Spleen (tissue), 11 donors: ENCODE measurements at regions not wholly inside any gene's neighbourhood (a gene's known extent, or its start where the extent isn't known, plus 50 kb on each side); places are given as distances from the start of the nearest gene placed in this dataset.

Experiments
- DNase-seq: peaks from one replicate; pipeline ENCODE4 v3.0.0-alpha.2; 2020
- H3K27ac ChIP-seq, 8 donors: fragments of 200-600 bp; sonication (generic) in 7 of 8; 1 replicate in 4 of 8; 2 replicates in 4 of 8; pipeline versions ENCODE4 v1.5.0 to v1.8.0; 2016 to 2021; ENCODE audit warnings: inconsistent platforms in 4 of 8, mild to moderate bottlenecking in 4 of 8, moderate library complexity in 1 of 8
- H3K27me3 ChIP-seq, 7 donors: fragments of 200-600 bp; sonication (generic) in 6 of 7; replicated peaks in 1 of 7; 1 replicate in 4 of 7; 2 replicates in 3 of 7; pipeline versions ENCODE4 v1.5.0 to v1.8.0; 2016 to 2021; ENCODE audit warnings: inconsistent platforms in 3 of 7, mild to moderate bottlenecking in 1 of 7
- H3K36me3 ChIP-seq, 6 donors: fragments of 200-600 bp; sonication (generic) in 5 of 6; 1 replicate in 4 of 6; 2 replicates in 2 of 6; pipeline versions ENCODE4 v1.5.0 to v1.8.0; 2016 to 2021; ENCODE audit warnings: inconsistent platforms in 2 of 6
- H3K4me1 ChIP-seq, 6 donors: fragments of 200-600 bp; sonication (generic) in 5 of 6; 1 replicate in 3 of 6; 2 replicates in 3 of 6; pipeline versions ENCODE4 v1.5.0 to v1.8.0; 2016 to 2021; ENCODE audit warnings: inconsistent platforms in 3 of 6
- H3K4me3 ChIP-seq, 8 donors: fragments of 200-600 bp; sonication (generic) in 7 of 8; 1 replicate in 4 of 8; 2 replicates in 4 of 8; pipeline versions ENCODE4 v1.5.0 to v1.8.0; 2016 to 2021; ENCODE audit warnings: inconsistent platforms in 4 of 8, mild to moderate bottlenecking in 4 of 8, moderate library complexity in 2 of 8
- H3K9me3 ChIP-seq, 8 donors: fragments of 200-600 bp; sonication (generic) in 7 of 8; 1 replicate in 4 of 8; 2 replicates in 4 of 8; pipeline versions ENCODE4 v1.5.0 to v1.8.0; 2016 to 2021; ENCODE audit warnings: inconsistent platforms in 4 of 8
- CTCF ChIP-seq, 11 experiments: fragments of 200-600 bp in 7 of 11; fragments of 450-650 bp in 4 of 11; sonication (generic) in 4 of 11; IDR thresholded peaks in 8 of 11; conservative IDR thresholded peaks in 3 of 11; 1 replicate in 7 of 11; 2 replicates in 4 of 11; pipeline versions ENCODE4 v1.4.0 to v1.8.0; 2016 to 2021; ENCODE audit warnings: antibody characterized with exemption in 11 of 11, inconsistent platforms in 4 of 11, mild to moderate bottlenecking in 1 of 11
- POLR2A ChIP-seq, 3 donors: fragments of 450-650 bp; IDR thresholded peaks; one replicate each; pipeline ENCODE4 v1.5.1; 2017; ENCODE audit warnings: antibody characterized with exemption in 3 of 3, mild to moderate bottlenecking in 1 of 3
- POLR2AphosphoS5 ChIP-seq, 3 donors: sonication (generic); formaldehyde crosslinking; IDR thresholded peaks; one replicate each; pipeline ENCODE4 v1.5.1; 2017; ENCODE audit warnings: antibody characterized with exemption in 3 of 3
- WGBS, 5 donors: extraction: QIAGEN DNeasy Blood & Tissue Kit in 3 of 5; methylation state at CpG; one replicate each; pipeline versions ENCODE4 v1.1.5 to v1.1.7; 2013 to 2018; 5-methylcytosine and 5-hydroxymethylcytosine counted together
- intact Hi-C: fragments of 100-400 bp; cut with DNase I; formaldehyde crosslinking; loops from one replicate; pipeline ENCODE4 v1.15.0; 2023; ENCODE audit warnings: low total_unique reads
- donor health status: healthy with polysubstance abuse.
- donor health status: DM: no; HTN: no; CAD: no; lungs with moderate emphysema.
- donor health status: DM: no; HTN: no; CAD: no.
- donor health status: Bipolar disorder and iron deficiency.
- donor health status: healthy.
- donor health status: DM: no; HTN: no; CAD: no.
- donor health status: DM: yes; HTN: yes; CAD: no.

- Histone ChIP-seq H3K27me3 (no peaks in the 10 kb centered on the region), H3K36me3 (no peaks in the 10 kb centered on the region), H3K27ac (no peak overlapping the region), H3K4me3 (no peak overlapping the region), H3K9me3 (no peaks in the 10 kb centered on the region), H3K4me1 (peaks cover 0 to 5% (median 0%) of the 10 kb centered on the region in 6 donors)
- 73 to 88% (median 82%) methylated on average over 4 of the region's 4 CpGs for WGBS, 5 donors
- DNase-seq: no peak
- TF ChIP-seq POLR2AphosphoS5 (IDR thresholded peaks at IDR 0.05) (no peak), POLR2A (IDR thresholded peaks at IDR 0.05) (no peak), CTCF (IDR thresholded peaks at IDR 0.05 in 8 of 11, conservative IDR thresholded peaks at IDR 0.05 in 3 of 11) (no peak)
- intact Hi-C loops: loop anchor here (10.0 kb wide), 2 partner anchors 471 to 1039 kb away; no protein-coding TSS in a partner anchor
Measured at GRCh38 chr14:53295372-53295771, 142.2 kb upstream of the DDHD1 start.

GRCh38 chr14:53286301-53286700, 133.2 kb upstream of the DDHD1 start:
- intact Hi-C loops: no loop called here
- no peak for TF ChIP-seq CTCF (IDR thresholded peaks at IDR 0.05 in 8 of 11, conservative IDR thresholded peaks at IDR 0.05 in 3 of 11)
- no peak for TF ChIP-seq POLR2AphosphoS5 (IDR thresholded peaks at IDR 0.05)
- TF ChIP-seq POLR2A (IDR thresholded peaks at IDR 0.05): no peak
- H3K9me3 ChIP-seq: peaks cover 0 to 18% (median 14%) of the 10 kb centered on the region in 8 donors
- H3K27ac ChIP-seq: no peak overlapping the region
- H3K36me3 ChIP-seq: no peaks in the 10 kb centered on the region
- H3K4me3 ChIP-seq: no peak overlapping the region
- DNase-seq: no peak
- no peaks in the 10 kb centered on the region for H3K27me3 ChIP-seq
- no peaks in the 10 kb centered on the region for H3K4me1 ChIP-seq

- H3K27me3 ChIP-seq: no peaks in the 10 kb centered on the region
- H3K4me1 ChIP-seq: no peaks in the 10 kb centered on the region
- no peaks in the 10 kb centered on the region for H3K36me3 ChIP-seq
- intact Hi-C loops: no loop called here
- DNase-seq: no peak
- H3K27ac ChIP-seq: no peak overlapping the region
- 71 to 84% (median 77%) methylated on average over 4 of the region's 4 CpGs for WGBS, 5 donors
- peaks cover 0 to 23% (median 19%) of the 10 kb centered on the region in 8 donors for H3K9me3 ChIP-seq
- no peak overlapping the region for H3K4me3 ChIP-seq
- TF ChIP-seq POLR2A (IDR thresholded peaks at IDR 0.05) (no peak), POLR2AphosphoS5 (IDR thresholded peaks at IDR 0.05) (no peak)
Measured at GRCh38 chr14:53285821-53286220, 132.7 kb upstream of the DDHD1 start.

GRCh38 chr14:53285064-53285463, 131.9 kb upstream of the DDHD1 start:
- Histone ChIP-seq H3K4me3 (no peak overlapping the region), H3K27ac (no peak overlapping the region), H3K27me3 (no peaks in the 10 kb centered on the region), H3K9me3 (peaks cover 0 to 30% (median 25%) of the 10 kb centered on the region in 8 donors), H3K36me3 (no peaks in the 10 kb centered on the region), H3K4me1 (no peaks in the 10 kb centered on the region)
- TF ChIP-seq POLR2AphosphoS5 (IDR thresholded peaks at IDR 0.05) (no peak), POLR2A (IDR thresholded peaks at IDR 0.05) (no peak), CTCF (IDR thresholded peaks at IDR 0.05 in 8 of 11, conservative IDR thresholded peaks at IDR 0.05 in 3 of 11) (no peak)
- no peak for DNase-seq
- WGBS, 5 donors: 86 to 94% (median 87%) methylated on average over 4 of the region's 4 CpGs
- intact Hi-C loops: no loop called here
